Cardiac muscle cell (in vitro differentiated cells and primary cell): ENCODE measurements at regions not wholly inside any gene's neighbourhood (a gene's known extent, or its start where the extent isn't known, plus 50 kb on each side); places are given as distances from the start of the nearest gene placed in this dataset.
"Not testable (repeated sequence)": the region's sequence is repeated elsewhere in the genome, so short reads cannot be mapped to it uniquely, and the experiment has no call there.

Experiments
- DNase-seq, 2 donors: peaks; one replicate each; pipeline versions ENCODE4 v3.0.0 to v3.0.0-alpha.2; 2010 to 2017; ENCODE audit warnings: low read depth in 1 of 2, low spot score in 1 of 2
- H3K27ac ChIP-seq: fragments of 200-600 bp; sonication (generic); 2 replicates; pipeline ENCODE4 v1.5.1; 2016
- H3K27me3 ChIP-seq: fragments of 200-600 bp; sonication (generic); 2 replicates; pipeline ENCODE4 v1.6.0; 2016; ENCODE audit warnings: control low read depth
- H3K36me3 ChIP-seq: fragments of 200-600 bp; sonication (generic); 2 replicates; pipeline ENCODE4 v1.5.1; 2016; ENCODE audit warnings: control low read depth
- H3K4me1 ChIP-seq: fragments of 200-600 bp; sonication (generic); 2 replicates; pipeline ENCODE4 v1.8.1; 2017; ENCODE audit warnings: low read depth, mild to moderate bottlenecking, mixed run types
- H3K4me3 ChIP-seq: fragments of 200-600 bp; sonication (generic); 2 replicates; pipeline ENCODE4 v1.5.1; 2016; ENCODE audit warnings: mild to moderate bottlenecking
- H3K9me3 ChIP-seq: fragments of 200-600 bp; sonication (generic); 2 replicates; pipeline ENCODE4 v1.5.1; 2017; ENCODE audit warnings: low read depth, mild to moderate bottlenecking, control low read depth
- TF ChIP-seq, protein P1 (sequence below): IDR thresholded peaks from 2 replicates; pipeline ENCODE4 v1.5.1; 2012; ENCODE audit warnings: low read depth, mild to moderate bottlenecking, low read length

GRCh38 chr5:1995491-1995890 lies 112.8 kb upstream of the IRX4 start:
- no peak for DNase-seq
- H3K9me3 ChIP-seq = no peaks in the 10 kb centered on the region
- H3K27me3 ChIP-seq = no peaks in the 10 kb centered on the region
- H3K36me3 ChIP-seq = no peaks in the 10 kb centered on the region
- no peak overlapping the region for H3K27ac ChIP-seq
- TF ChIP-seq, protein P1, sequence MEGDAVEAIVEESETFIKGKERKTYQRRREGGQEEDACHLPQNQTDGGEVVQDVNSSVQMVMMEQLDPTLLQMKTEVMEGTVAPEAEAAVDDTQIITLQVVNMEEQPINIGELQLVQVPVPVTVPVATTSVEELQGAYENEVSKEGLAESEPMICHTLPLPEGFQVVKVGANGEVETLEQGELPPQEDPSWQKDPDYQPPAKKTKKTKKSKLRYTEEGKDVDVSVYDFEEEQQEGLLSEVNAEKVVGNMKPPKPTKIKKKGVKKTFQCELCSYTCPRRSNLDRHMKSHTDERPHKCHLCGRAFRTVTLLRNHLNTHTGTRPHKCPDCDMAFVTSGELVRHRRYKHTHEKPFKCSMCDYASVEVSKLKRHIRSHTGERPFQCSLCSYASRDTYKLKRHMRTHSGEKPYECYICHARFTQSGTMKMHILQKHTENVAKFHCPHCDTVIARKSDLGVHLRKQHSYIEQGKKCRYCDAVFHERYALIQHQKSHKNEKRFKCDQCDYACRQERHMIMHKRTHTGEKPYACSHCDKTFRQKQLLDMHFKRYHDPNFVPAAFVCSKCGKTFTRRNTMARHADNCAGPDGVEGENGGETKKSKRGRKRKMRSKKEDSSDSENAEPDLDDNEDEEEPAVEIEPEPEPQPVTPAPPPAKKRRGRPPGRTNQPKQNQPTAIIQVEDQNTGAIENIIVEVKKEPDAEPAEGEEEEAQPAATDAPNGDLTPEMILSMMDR = no peak
- H3K4me1 ChIP-seq = no peaks in the 10 kb centered on the region
- H3K4me3 ChIP-seq = no peak overlapping the region

DNA sequence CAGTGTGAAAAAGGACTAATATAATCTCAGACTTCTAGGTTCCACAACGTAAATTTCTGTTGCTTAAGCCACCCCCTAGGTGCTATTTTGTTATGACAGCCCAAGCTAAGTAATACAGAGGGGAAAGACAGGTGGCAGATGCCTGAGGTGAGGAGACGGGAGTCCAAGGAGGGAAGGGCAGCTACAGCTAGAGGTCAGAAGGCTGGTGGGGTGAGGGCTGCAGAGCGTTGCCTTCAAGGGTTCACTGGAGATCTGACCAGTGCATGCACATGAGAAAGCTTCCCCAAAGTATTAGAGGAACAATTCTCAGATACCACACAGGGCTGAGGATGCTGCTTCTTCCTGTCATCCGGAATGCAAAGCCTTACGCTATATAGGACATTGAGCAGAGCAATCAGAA lies 104.7 kb upstream of the IRX4 start:
- Histone ChIP-seq H3K4me1 (no peaks in the 10 kb centered on the region), H3K27ac (no peak overlapping the region), H3K4me3 (no peak overlapping the region), H3K27me3 (no peaks in the 10 kb centered on the region), H3K9me3 (no peaks in the 10 kb centered on the region), H3K36me3 (no peaks in the 10 kb centered on the region)
- DNase-seq = no peak
- TF ChIP-seq, protein P1 = no peak

DNA sequence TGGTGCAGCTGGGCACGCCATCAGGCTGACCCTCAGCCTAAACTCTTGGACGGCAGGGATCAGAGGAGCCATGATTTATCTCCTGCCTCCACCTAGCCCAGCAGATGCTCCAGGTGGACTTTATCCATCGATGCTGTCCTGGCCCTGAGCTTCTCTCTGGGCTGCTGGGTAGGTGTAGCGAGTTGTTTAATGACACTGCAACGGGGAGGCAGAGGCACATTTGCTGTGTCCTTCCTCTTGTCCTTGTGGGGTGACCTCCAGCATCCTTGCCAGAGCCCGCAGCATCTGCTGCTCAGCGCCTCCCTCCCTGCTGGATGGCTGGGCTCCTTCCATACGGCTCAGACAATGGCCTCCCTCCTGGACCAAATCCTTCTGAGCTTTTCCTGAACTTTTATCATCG lies 103.1 kb upstream of the IRX4 start:
- Histone ChIP-seq H3K36me3 (no peaks in the 10 kb centered on the region), H3K9me3 (no peaks in the 10 kb centered on the region), H3K4me3 (no peak overlapping the region), H3K4me1 (no peaks in the 10 kb centered on the region), H3K27ac (no peak overlapping the region), H3K27me3 (no peaks in the 10 kb centered on the region)
- DNase-seq = no peak
- TF ChIP-seq, protein P1 = no peak

- TF ChIP-seq, protein P1 = no peak
- Histone ChIP-seq H3K4me3 (no peak overlapping the region), H3K27me3 (no peaks in the 10 kb centered on the region), H3K36me3 (no peaks in the 10 kb centered on the region), H3K4me1 (no peaks in the 10 kb centered on the region), H3K27ac (no peak overlapping the region), H3K9me3 (no peaks in the 10 kb centered on the region)
- DNase-seq = no peak
Measured at GRCh38 chr5:1983919-1984695, 101.4 kb upstream of the IRX4 start.

- H3K36me3 ChIP-seq = no peaks in the 10 kb centered on the region
- no peak overlapping the region for H3K27ac ChIP-seq
- H3K4me1 ChIP-seq = no peaks in the 10 kb centered on the region
- H3K27me3 ChIP-seq = no peaks in the 10 kb centered on the region
- TF ChIP-seq, protein P1 = no peak
- H3K4me3 ChIP-seq = no peak overlapping the region
- no peak for DNase-seq
- H3K9me3 ChIP-seq = no peaks in the 10 kb centered on the region
Measured at GRCh38 chr5:1983401-1983800, 100.7 kb upstream of the IRX4 start.

DNA sequence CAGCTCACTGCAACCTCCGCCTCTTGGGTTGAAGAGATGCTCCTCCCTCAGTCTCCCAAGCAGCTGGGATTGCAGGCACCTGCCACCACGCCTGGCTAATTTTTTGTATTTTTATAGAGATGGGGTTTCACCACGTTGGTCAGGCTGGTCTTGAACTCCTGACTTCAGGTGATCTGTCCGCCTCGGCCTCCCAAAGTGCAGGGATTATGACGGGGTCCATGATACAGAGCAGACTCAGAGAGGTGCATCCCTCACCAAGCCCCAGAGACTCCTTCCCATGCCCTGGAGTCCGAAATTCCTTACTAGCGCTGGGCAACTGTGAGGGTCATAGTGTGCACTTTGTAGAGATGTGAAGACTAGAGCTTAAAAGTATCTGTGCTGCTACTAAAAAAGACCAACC lies 99.8 kb upstream of the IRX4 start:
- H3K27me3 ChIP-seq, H3K36me3 ChIP-seq, H3K27ac ChIP-seq, H3K4me3 ChIP-seq, DNase-seq, H3K4me1 ChIP-seq, H3K9me3 ChIP-seq: not testable (repeated sequence)
